ENCODE measurements at regions not wholly inside any gene's neighbourhood (a gene's known extent, or its start where the extent isn't known, plus 50 kb on each side); places are given as distances from the start of the nearest gene placed in this dataset.

- FAIRE-seq (no peak), ATAC-seq (no peak), DNase-seq (ENCODE audit: low read depth in 1 of 2, low spot score in 1 of 2) (no peak)
- H3K4me1 ChIP-seq: no peaks in the 10 kb centered on the region
- no peak overlapping the region for H3K4me2 ChIP-seq
- no peaks in the 10 kb centered on the region for H3K9me3 ChIP-seq
- POLR2A ChIA-PET: no interaction called here
- no peak overlapping the region for H3K27ac ChIP-seq
- TF ChIP-seq HES2 (IDR thresholded peaks at IDR 0.05) (no peak), POLR2A (IDR thresholded peaks at IDR 0.05; ENCODE audit: low read length) (no peak), KDM5A (IDR thresholded peaks at IDR 0.05) (no peak), USF2 (IDR thresholded peaks at IDR 0.05) (no peak), JUN (IDR thresholded peaks at IDR 0.05) (no peak), CHD2 (IDR thresholded peaks at IDR 0.05; ENCODE audit: low read length, partially characterized antibody) (no peak), CBX2 (IDR thresholded peaks at IDR 0.05; ENCODE audit: borderline replicate concordance, low read depth) (no peak), NR3C1 (IDR thresholded peaks at IDR 0.05) (no peak), CHD4 (IDR thresholded peaks at IDR 0.05; ENCODE audit: borderline replicate concordance) (no peak), FOSB (CRISPR knock-in tag; IDR thresholded peaks at IDR 0.05) (no peak)
- CTCF ChIA-PET: interaction anchor here (0.6 to 1.7 kb wide), 3 partner anchors 14 to 567 kb away, joined by 3 to 5 read pairs (median 5); no protein-coding TSS in a partner anchor
- H3K4me3 ChIP-seq: no peak overlapping the region
- 40% methylated on average over 8 of the region's 8 CpGs for WGBS (ENCODE audit: missing lambda C conversion rate)
Observed at GRCh38 chr16:54389836-54390494, 103.4 kb upstream of the IRX3 start.

GRCh38 chr16:54385141-54385540 lies 98.6 kb upstream of the IRX3 start:
- CTCF ChIA-PET: no interaction called here
- DNase-seq (ENCODE audit: low read depth in 1 of 2, low spot score in 1 of 2) (no peak), FAIRE-seq (no peak), ATAC-seq (no peak)
- no peak overlapping the region for H3K27ac ChIP-seq
- no peak for TF ChIP-seq EHMT2 (IDR thresholded peaks at IDR 0.05; ENCODE audit: low read depth)
- TF ChIP-seq ELK1 (IDR thresholded peaks at IDR 0.05; ENCODE audit: low read depth, low read length): no peak
- TF ChIP-seq FOXS1 (CRISPR knock-in tag; IDR thresholded peaks at IDR 0.05): no peak
- TF ChIP-seq SREBF2 (IDR thresholded peaks at IDR 0.05): no peak
- TF ChIP-seq RARB (CRISPR knock-in tag; IDR thresholded peaks at IDR 0.05): no peak
- no peak for TF ChIP-seq CTCF (IDR thresholded peaks at IDR 0.05)
- no peak for TF ChIP-seq HOXA7 (CRISPR knock-in tag; IDR thresholded peaks at IDR 0.05)
- POLR2A ChIA-PET: no interaction called here
- H3K4me1 ChIP-seq: no peaks in the 10 kb centered on the region
- no peak overlapping the region for H3K4me2 ChIP-seq
- no peak overlapping the region for H3K4me3 ChIP-seq
- no peaks in the 10 kb centered on the region for H3K9me3 ChIP-seq
- WGBS (ENCODE audit: missing lambda C conversion rate): 0% methylated on average over 2 of the region's 2 CpGs

- no peak for DNase-seq (ENCODE audit: low read depth in 1 of 2, low spot score in 1 of 2)
- peaks cover 11% of the 10 kb centered on the region; the same call in 2 of the 3 replicates for H3K9me3 ChIP-seq
- FAIRE-seq: no peak
- no peaks in the 10 kb centered on the region for H3K4me1 ChIP-seq
- TF ChIP-seq RCOR1 (IDR thresholded peaks at IDR 0.05; ENCODE audit: low read depth, low read length) (no peak), KDM5A (IDR thresholded peaks at IDR 0.05) (no peak), ZFP36 (IDR thresholded peaks at IDR 0.05; ENCODE audit: borderline replicate concordance, partially characterized antibody) (no peak), NFE2L2 (conservative IDR thresholded peaks at IDR 0.05; ENCODE audit: low read length) (no peak), HDAC2 (IDR thresholded peaks at IDR 0.05) (no peak), EP300 (IDR thresholded peaks at IDR 0.05) (no peak), ESRRA (IDR thresholded peaks at IDR 0.05; ENCODE audit: borderline replicate concordance, low read length) (no peak), MYC (IDR thresholded peaks at IDR 0.05; ENCODE audit: borderline replicate concordance, low read length) (no peak), E2F6 (IDR thresholded peaks at IDR 0.05; ENCODE audit: borderline replicate concordance, low read depth) (no peak), ZSCAN20 (CRISPR knock-in tag; IDR thresholded peaks at IDR 0.05) (no peak), HOXB13 (CRISPR knock-in tag; IDR thresholded peaks at IDR 0.05; ENCODE audit: low read depth) (no peak), NPAS2 (CRISPR knock-in tag; IDR thresholded peaks at IDR 0.05; ENCODE audit: borderline replicate concordance) (no peak), CHD2 (IDR thresholded peaks at IDR 0.05; ENCODE audit: low read length, partially characterized antibody) (no peak), CBX2 (IDR thresholded peaks at IDR 0.05; ENCODE audit: borderline replicate concordance, low read depth) (no peak), KDM1A (IDR thresholded peaks at IDR 0.05; ENCODE audit: low read depth) (no peak)
- no peak overlapping the region for H3K4me3 ChIP-seq
- POLR2A ChIA-PET: no interaction called here
- CTCF ChIA-PET: no interaction called here
- H3K27ac ChIP-seq: no peak overlapping the region
- ATAC-seq: no peak
- no peak overlapping the region for H3K4me2 ChIP-seq
- 49% methylated on average over 12 of the region's 12 CpGs for WGBS (ENCODE audit: missing lambda C conversion rate)
Observed at GRCh38 chr16:54381601-54382313, 95.2 kb upstream of the IRX3 start.

Data from A549 (cell line).